GM19468 (cell line): ENCODE measurements at regions not wholly inside any gene's neighbourhood (a gene's known extent, or its start where the extent isn't known, plus 50 kb on each side); places are given as distances from the start of the nearest gene placed in this dataset.
"Not testable (repeated sequence)": the region's sequence is repeated elsewhere in the genome, so short reads cannot be mapped to it uniquely, and the experiment has no call there.

Experiments used
- ATAC-seq: cut with Tn5 transposase; IDR thresholded peaks from one replicate; pipeline ENCODE4 v1.9.1; 2021; ENCODE audit warnings: mild to moderate bottlenecking, moderate library complexity, moderate number of reproducible peaks; ENCODE audit not compliant: unreplicated experiment; ENCODE audit errors: extremely low read depth

DNA sequence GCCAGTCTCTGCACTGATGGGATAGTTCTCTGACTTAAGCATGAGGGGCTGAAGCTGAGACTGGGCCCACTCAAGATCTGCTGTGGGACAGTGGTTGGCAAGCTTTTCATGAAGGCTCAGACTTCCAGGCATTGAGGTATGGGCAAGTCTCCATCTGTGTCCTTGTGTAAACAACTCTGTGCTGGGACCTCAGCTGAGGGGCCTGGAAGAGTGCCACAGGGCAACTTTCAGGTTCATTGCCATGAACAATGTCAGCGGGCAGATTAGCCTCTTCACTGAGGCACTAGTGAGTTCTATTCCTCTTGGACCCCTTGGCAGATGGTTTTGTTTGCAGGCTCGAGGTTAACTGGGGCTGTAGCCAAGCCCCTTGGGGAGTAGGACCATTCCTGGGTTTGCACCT, 127.1 kb downstream of the MRPS30 start:
- no peak for ATAC-seq

DNA sequence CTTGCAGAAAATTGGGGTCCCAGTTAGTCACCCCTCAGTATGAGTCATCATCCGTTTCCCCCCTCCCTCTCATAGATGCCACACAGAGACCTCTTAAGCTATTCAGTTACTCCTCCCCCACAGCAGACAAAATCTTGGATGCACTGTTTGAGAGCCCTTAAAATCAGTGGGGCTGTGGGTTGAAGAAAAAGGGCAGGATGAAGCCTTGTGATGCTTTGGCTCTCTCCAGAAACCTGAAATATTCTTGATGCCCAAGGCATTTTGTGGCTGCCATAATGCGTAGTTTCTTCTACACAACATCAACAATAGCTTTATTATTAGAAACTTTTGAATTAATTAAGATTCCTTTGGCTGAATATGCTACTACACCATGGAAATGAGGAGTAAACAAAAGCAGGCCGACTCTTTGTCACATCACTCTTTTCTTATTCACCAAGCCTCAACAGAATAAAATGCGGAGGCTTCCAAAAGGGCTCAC, 133.8 kb downstream of the MRPS30 start:
- no peak for ATAC-seq

DNA sequence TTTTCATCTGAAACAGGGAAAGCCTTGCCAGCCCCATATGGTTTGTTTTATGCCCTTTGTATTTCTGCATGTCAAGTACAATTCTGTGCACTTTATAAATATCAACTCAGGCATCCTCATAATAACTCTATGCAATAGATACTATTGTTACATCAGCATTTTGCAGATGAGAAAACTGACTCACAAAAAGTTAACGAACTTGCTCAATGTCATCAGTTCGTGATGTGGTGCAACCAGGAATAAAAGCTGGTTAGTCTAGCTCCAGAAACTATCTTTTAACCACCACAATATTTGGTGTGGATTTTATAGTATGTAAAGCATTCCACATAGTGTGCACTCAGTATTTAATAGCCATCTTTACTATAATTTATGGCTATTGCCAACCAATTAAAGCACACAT, 134.9 kb downstream of the MRPS30 start:
- ATAC-seq = no peak

GRCh38 chr5:44945743-44946142, 137.0 kb downstream of the MRPS30 start:
- ATAC-seq = no peak

- no peak for ATAC-seq
Observed at GRCh38 chr5:44949687-44950086, 140.9 kb downstream of the MRPS30 start.

DNA sequence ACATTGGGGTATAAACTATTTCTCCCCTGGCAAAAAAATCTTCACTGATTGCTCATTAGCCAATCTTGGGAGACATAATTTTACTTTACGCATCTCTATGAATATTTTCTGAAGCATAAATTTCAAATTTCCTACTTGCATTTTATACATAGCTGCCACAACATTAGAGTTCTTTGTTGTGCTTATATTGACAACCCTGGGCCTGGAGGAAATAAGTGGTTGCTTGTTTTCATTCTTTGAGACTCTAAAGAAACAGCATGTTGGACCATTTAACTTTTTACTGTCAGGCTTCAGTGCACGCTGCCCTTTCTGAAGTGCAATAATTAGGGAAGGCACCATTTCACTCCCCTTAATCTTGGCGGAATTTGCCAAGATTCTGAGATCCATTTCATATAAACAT, 142.6 kb downstream of the MRPS30 start:
- ATAC-seq = no peak

GRCh38 chr5:44952376-44952775, 143.6 kb downstream of the MRPS30 start:
- peak; percentile 64 for ATAC-seq

- no peak for ATAC-seq
Observed at GRCh38 chr5:44953078-44953477, 144.3 kb downstream of the MRPS30 start.

GRCh38 chr5:44958943-44959454, 150.3 kb downstream of the MRPS30 start:
- not testable (repeated sequence) for ATAC-seq

DNA sequence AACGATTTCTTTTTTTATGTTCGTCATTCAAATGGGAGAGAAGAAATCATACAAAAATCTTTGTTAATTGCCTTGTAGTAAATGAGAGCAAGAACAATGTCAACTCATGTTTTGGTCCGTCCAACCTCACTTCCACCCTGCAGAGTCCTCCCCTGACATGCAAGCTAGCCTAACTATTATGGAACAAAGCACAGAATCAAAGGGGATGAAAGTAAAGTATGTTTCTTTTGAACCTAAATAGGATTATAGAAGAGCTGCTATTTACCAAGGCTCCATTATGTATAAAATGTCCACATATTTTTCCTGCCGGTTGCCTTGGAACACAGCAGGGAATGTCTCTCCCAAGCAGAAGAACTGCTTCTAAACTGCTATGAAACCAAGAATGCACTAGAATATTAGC, 161.1 kb downstream of the MRPS30 start:
- no peak for ATAC-seq

GRCh38 chr5:44970963-44971362, 162.2 kb downstream of the MRPS30 start:
- not testable (repeated sequence) for ATAC-seq

- no peak for ATAC-seq
Observed at GRCh38 chr5:44974813-44975212, 166.1 kb downstream of the MRPS30 start.

DNA sequence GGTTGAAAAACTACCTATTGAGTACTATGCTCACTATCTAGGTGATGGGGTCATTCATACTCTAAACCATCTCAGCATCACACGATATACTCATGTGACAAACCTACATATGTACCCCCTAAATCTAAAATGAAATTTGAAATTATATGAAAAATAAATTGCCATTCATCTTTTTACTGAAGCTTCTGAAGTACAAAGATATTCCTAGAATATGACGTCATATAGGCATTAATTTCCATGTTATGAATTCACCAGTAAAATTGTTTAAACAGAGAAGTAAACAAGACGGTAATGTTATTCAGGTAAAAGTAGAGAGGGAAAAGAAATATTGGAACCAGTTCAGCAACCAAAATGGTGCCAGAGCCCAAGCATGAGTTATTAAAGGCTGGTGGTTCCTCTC, 173.0 kb downstream of the MRPS30 start:
- ATAC-seq = no peak

DNA sequence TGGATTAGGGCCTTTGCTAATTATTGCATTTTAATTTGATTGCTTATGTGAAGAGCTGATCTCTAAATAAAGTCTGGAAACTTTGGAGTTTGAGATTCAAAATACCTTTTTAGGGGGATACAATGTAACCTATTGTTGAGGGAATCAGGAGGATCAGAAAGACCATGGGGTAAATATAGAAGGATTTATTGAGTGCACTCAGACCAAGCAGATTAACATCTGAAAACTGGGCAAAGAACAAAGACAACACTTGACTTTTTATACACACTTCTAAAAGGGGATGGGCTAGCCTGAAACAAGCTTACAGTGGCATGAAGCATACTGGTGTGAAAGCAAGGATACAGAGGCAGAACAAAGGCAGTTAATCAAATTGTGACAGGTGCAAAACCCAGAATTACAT, 174.3 kb downstream of the MRPS30 start:
- no peak for ATAC-seq

GRCh38 chr5:44987026-44987425, 178.3 kb downstream of the MRPS30 start:
- ATAC-seq = no peak

DNA sequence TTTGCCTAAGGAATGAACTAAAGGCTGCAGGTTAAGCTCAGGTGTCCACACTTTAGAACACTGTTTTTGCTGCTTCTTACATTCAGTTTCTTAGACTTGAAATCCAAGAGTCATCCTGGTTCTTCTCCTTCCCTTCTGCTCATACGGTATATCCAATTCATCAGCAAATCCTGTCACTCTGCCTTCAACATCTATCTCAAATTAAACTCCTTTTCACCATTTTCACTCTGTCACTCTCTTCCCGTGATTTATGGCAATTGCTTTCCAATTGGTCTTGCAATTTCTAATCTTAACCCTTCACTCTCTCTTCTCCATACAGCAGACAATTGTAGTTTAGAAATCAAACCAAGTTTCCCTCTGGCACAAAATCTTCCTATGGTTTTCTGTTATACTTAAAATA, 182.9 kb downstream of the MRPS30 start:
- no peak for ATAC-seq

DNA sequence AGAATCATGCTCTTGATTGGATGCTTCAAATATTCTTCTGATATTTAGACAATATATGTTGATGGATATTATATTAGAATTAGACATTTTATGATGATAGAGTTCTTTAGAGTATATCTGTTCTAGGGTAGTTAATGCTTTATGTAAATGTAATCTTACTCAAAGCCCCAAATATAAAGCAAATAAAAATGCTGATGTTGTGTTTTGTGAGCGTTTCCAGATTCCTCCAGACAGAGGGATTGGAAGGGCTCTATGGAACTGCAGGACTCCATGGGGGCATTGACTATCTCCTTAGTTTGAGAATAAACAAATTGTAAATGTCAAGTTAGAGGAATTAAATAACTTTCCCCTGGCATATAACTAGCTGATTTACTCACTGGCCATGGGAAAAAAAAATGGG, 184.5 kb downstream of the MRPS30 start:
- no peak for ATAC-seq

- ATAC-seq = no peak
Observed at GRCh38 chr5:44997506-44997905, 188.8 kb downstream of the MRPS30 start.

- not testable (repeated sequence) for ATAC-seq
Observed at GRCh38 chr5:45007102-45007501, 198.4 kb downstream of the MRPS30 start.

- no peak for ATAC-seq
Observed at GRCh38 chr5:45017568-45017967, 208.8 kb downstream of the MRPS30 start.

- no peak for ATAC-seq
Observed at GRCh38 chr5:45029553-45029952, 220.8 kb downstream of the MRPS30 start.

DNA sequence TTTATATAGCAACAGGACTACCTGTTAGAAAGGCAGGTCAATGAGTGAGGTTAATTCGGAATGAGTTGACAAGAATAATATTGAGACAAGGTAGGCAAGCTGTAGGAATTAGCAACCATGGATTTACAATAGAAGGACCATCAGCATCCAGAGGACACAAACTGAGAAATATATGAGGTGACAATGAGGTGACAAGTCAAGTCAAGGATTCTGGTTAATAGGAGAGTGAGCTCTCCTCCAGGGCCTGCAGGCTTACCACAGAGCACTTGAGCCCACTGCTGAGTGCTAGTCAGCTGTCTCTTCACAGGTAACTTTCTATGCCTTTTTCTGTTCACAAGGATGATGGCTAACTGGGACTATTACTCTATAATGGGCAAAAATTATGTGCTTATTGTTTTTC, 227.2 kb downstream of the MRPS30 start:
- ATAC-seq = no peak

GRCh38 chr5:45037927-45038326, 229.2 kb downstream of the MRPS30 start:
- ATAC-seq = no peak
